ENCODE measurements at regions not wholly inside any gene's neighbourhood (a gene's known extent, or its start where the extent isn't known, plus 50 kb on each side); places are given as distances from the start of the nearest gene placed in this dataset.

- TF ChIP-seq POLR2A (IDR thresholded peaks at IDR 0.05; ENCODE audit: low read length) (no peak), GATA1 (IDR thresholded peaks at IDR 0.05; ENCODE audit: low read depth, low read length) (no peak)
Measured at GRCh38 chr3:4107430-4107829, 195.7 kb upstream of the SETMAR start.
